GM18499 (cell line): ENCODE measurements at regions not wholly inside any gene's neighbourhood (a gene's known extent, or its start where the extent isn't known, plus 50 kb on each side); places are given as distances from the start of the nearest gene placed in this dataset.

ENCODE experiments used
- ATAC-seq: cut with Tn5 transposase; IDR thresholded peaks from one replicate; pipeline ENCODE4 v1.9.1; 2021; ENCODE audit warnings: moderate number of reproducible peaks; ENCODE audit not compliant: insufficient read depth, unreplicated experiment

DNA sequence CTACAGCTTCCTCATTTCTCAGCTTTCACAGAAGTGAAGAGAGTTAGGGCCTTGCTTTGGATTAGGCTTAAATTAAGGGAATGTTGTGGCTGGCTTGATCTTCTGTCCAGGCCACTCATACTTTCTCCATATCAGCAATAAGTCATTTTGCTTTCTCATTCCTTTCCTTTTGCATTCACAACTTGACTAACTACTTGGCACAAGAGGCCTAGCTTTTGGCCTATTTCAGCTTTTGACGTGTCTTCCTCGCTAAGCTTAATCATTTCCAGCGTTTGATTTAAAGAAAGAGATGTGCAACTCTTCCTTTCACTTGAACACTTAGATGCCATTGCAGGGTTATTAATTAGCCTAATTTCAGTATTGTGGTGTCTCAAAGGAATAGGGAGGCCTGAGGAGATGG lies 712.0 kb downstream of the INHBA start:
- ATAC-seq = no peak

DNA sequence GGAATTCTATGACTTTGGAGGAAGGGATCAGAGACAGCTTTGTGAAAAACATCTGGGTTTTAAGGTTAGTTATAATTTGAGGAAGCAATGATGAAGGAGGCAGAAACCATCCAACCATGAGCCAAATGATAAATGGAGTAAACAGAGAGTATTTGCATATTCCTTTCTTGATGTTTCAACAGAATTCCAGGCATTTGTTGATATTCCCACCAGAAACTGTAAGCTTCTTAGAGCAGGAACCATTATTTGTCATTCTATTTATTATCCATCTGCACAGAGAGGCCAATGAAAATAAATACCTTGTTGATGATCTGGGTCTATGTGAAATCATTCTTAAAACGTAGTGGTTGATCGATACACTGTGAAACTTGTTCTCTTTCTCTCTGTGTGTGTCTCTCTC lies 715.3 kb downstream of the INHBA start:
- ATAC-seq = no peak

DNA sequence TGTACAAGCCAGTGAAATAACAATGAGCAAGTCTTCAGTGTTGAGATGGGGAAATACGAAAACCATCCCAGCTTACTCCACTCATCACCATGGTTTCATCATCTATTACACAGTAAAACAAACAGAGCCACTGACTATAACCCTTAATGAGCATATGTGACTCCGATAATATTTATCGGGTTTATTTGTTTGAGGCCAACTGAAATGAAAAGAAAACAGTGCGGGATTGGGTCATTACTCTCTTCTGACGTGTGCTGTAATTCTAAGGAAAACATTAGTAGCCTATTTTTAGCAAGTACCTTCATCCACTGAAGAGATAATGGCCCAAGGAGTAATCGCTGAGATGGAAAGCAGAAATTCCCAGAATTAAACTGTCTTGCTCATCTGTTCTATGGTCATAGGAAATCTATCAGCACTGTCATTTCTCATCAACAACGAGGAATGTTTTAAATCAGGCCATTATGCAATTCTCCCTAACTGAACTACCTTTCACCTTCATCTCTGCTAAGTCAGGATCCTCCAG lies 716.5 kb downstream of the INHBA start:
- ATAC-seq = no peak

DNA sequence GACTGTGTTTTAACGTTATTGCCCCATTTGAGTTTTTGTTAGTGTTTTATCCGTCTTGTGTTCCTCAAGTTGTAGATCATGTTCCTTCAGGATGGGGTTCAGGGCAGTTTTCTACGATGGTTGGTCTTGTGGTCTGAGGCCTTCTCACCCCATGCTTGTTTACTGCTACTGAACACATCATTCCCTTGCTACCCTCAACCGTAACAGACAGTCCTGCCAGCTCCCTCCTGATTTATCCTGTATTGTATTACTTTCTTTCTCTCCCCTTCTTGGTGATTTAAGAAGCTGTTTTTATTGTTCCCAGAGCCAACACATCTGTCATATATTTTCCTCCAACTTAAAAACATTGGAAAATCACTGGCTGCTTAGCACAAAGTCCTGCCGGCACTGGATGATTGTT lies 719.8 kb downstream of the INHBA start:
- ATAC-seq = no peak

GRCh38 chr7:40979296-40979695 lies 723.6 kb downstream of the INHBA start:
- ATAC-seq = no peak

GRCh38 chr7:40978047-40978446 lies 724.8 kb downstream of the INHBA start:
- no peak for ATAC-seq

GRCh38 chr7:40977533-40977932 lies 725.4 kb downstream of the INHBA start:
- ATAC-seq = no peak

- no peak for ATAC-seq
These were observed 730.5 kb downstream of the INHBA start for GRCh38 chr7:40972426-40972825.

GRCh38 chr7:40969641-40970040 lies 733.2 kb downstream of the INHBA start:
- ATAC-seq = no peak

- ATAC-seq = no peak
These were observed 736.2 kb downstream of the INHBA start for GRCh38 chr7:40966693-40967092.

- ATAC-seq = peak; percentile 80
These were observed 737.1 kb downstream of the INHBA start for GRCh38 chr7:40965774-40966173.

DNA sequence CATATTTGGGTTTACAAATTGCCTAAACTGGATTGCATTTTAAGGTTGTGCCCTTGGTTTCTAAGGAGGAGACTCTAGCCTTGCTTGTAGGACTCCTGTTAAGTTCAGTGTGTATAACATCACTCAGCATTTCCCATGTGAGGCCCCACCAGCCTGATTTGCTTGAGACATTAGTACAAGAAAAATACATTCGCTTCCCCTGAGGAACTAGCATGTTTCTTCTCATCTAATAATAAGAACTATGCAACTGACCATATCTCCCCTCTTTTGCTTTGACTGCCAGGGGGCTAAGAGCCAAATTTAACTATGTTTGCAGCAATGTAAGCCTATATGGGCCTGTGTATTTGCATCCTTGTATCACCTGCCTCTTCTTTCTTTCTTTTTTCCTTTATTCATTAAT lies 737.9 kb downstream of the INHBA start:
- ATAC-seq = no peak

- ATAC-seq = no peak
These were observed 738.3 kb downstream of the INHBA start for GRCh38 chr7:40964610-40965009.

DNA sequence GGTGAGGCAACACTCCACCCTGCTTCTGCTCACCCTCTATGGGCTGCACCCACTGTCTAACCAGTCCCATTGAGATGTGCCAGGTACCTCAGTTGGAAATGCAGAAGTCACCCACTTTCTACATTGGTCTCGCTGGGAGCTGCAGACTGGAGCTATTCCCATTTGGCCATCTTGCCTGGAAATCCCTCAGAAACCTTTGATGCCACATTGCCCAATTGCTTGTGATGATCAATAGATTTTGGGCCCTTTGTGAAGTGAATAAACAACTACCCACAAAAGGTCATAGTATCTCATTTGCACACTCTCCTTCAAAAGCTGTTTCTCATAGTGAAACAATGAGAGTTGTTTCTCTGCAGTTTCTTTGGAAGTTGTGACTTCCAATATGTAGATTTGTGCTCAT lies 742.9 kb downstream of the INHBA start:
- ATAC-seq = no peak

GRCh38 chr7:40948239-40948638 lies 754.7 kb downstream of the INHBA start:
- ATAC-seq = no peak

- ATAC-seq = no peak
These were observed 755.3 kb downstream of the INHBA start for GRCh38 chr7:40947566-40947965.

DNA sequence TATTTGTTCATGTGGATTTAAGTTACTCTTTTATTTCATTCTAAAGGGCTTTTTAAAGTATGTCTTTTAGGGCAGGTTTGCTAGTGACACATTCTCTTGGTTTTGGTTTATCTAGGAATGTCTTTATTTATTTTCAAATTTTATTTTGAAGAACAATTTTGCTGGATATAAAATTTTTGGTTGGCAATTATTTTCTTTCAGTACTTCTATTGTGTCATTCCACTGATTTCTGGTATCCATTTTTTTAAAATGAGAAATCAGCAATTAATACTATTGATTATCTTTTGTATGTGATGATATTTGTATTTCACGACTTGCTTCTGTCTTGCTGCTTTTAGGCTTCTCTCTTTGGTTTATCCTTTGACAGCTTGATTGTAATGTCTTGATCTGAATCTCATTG lies 756.3 kb downstream of the INHBA start:
- no peak for ATAC-seq

DNA sequence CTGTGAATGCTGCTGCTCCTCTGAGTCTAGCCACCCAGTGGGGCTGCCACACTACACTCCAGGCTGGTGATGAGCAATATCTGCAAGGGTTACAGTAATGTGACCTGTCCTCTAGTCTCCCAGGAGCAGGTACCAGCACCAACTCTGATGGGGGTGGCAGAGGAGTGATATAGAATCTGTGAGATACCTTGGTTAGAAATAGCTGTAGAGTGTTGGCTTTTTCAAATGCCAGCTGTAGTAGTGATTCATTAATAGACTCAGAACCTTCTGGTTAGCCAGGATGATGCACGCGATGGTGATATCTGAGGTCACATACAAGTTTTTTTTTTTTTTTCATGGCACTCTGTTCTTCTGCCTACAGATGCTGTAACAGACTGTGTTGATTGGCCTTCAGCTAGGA lies 757.1 kb downstream of the INHBA start:
- ATAC-seq = no peak

- ATAC-seq = no peak
These were observed 757.8 kb downstream of the INHBA start for GRCh38 chr7:40944981-40945585.

DNA sequence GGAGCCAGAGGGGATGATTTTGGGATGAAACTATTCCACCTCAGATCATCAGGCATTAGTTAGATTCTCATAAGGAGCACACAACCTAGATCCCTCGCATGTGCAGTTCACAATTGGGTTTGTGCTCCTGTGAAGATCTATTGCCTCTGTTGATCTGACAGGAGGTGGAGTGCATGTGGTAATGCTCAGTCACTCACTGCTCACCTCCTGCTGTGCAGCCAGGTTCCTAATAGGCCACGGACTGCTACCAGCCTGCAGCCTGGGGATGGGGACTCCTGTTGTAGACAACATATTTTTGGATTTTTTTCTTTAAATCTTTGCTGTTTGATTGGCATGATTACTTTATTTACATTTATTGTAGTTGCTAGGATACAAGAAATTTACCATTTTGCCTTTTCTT lies 765.0 kb downstream of the INHBA start:
- no peak for ATAC-seq

- ATAC-seq = no peak
These were observed 767.5 kb downstream of the INHBA start for GRCh38 chr7:40935435-40935834.

GRCh38 chr7:40923626-40924025 lies 779.3 kb downstream of the INHBA start:
- no peak for ATAC-seq

GRCh38 chr7:40922316-40922670 lies 780.6 kb downstream of the INHBA start:
- ATAC-seq = no peak
